HepG2 (cell line): ENCODE measurements at regions not wholly inside any gene's neighbourhood (a gene's known extent, or its start where the extent isn't known, plus 50 kb on each side); places are given as distances from the start of the nearest gene placed in this dataset.

ENCODE experiments used
- CEBPG ChIP-seq: IDR thresholded peaks from 2 replicates; pipeline ENCODE4 v1.6.1; 2016
- GTF2F1 ChIP-seq: fragments of 150-350 bp; IDR thresholded peaks from 2 replicates; pipeline ENCODE4 v1.6.1; 2014; ENCODE audit warnings: low read length
- HES4 ChIP-seq: sonication (generic); formaldehyde crosslinking; IDR thresholded peaks from 2 replicates; pipeline ENCODE4 v1.9.0; 2021; ENCODE audit warnings: mild to moderate bottlenecking, missing genetic modification reagents, borderline replicate concordance
- SIX4 ChIP-seq: sonication (generic); formaldehyde crosslinking; IDR thresholded peaks from 2 replicates; pipeline ENCODE4 v1.4.0; 2020; ENCODE audit warnings: missing genetic modification reagents
- ZFP90 ChIP-seq: sonication (generic); formaldehyde crosslinking; IDR thresholded peaks from 2 replicates; pipeline ENCODE4 v1.8.0; 2022; ENCODE audit warnings: missing genetic modification reagents, mild to moderate bottlenecking, inconsistent platforms, borderline replicate concordance
- ZNF841 ChIP-seq: sonication (generic); formaldehyde crosslinking; IDR thresholded peaks from 2 replicates; pipeline ENCODE4 v1.8.1; 2023; ENCODE audit warnings: missing genetic modification reagents, borderline replicate concordance
- TF ChIP-seq, protein P1 (sequence below): sonication (generic); formaldehyde crosslinking; IDR thresholded peaks from 2 replicates; pipeline ENCODE4 v1.4.0; 2020; ENCODE audit warnings: missing genetic modification reagents
- TF ChIP-seq, protein P2 (sequence below): sonication (generic); formaldehyde crosslinking; IDR thresholded peaks from 2 replicates; pipeline ENCODE4 v1.5.0; 2020; ENCODE audit warnings: mild to moderate bottlenecking, missing genetic modification reagents
- TF ChIP-seq, protein P3 (sequence below): sonication (generic); formaldehyde crosslinking; IDR thresholded peaks from 2 replicates; pipeline ENCODE4 v1.4.0; 2020; ENCODE audit warnings: mild to moderate bottlenecking, missing genetic modification reagents
- TF ChIP-seq, protein P4 (sequence below): sonication (generic); formaldehyde crosslinking; IDR thresholded peaks from 2 replicates; pipeline ENCODE4 v1.5.1; 2020; ENCODE audit warnings: missing genetic modification reagents, mild to moderate bottlenecking, borderline replicate concordance

DNA sequence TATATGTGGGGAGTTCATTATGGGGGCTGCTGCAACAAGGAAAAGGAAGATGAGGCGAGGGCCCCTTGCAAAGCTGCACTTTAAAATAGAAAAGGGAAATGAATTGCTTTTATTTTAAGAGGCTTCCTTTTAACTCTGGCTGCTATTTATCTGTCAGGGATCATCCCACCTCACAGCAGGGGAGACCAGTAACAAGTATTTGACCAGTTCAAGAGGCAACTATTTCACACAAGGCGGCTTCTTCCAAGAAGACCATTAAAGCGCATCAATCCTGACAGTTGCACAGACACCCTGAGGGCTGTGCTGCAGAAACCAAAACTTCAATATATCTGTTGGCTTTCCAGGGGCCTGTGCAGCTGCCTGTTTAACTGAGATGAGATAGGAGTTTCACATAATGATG, 1009.2 kb downstream of the SORCS3 start (continued):
- TF ChIP-seq, protein P1, sequence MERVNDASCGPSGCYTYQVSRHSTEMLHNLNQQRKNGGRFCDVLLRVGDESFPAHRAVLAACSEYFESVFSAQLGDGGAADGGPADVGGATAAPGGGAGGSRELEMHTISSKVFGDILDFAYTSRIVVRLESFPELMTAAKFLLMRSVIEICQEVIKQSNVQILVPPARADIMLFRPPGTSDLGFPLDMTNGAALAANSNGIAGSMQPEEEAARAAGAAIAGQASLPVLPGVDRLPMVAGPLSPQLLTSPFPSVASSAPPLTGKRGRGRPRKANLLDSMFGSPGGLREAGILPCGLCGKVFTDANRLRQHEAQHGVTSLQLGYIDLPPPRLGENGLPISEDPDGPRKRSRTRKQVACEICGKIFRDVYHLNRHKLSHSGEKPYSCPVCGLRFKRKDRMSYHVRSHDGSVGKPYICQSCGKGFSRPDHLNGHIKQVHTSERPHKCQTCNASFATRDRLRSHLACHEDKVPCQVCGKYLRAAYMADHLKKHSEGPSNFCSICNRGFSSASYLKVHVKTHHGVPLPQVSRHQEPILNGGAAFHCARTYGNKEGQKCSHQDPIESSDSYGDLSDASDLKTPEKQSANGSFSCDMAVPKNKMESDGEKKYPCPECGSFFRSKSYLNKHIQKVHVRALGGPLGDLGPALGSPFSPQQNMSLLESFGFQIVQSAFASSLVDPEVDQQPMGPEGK (CRISPR knock-in tag): no peak
- TF ChIP-seq SIX4 (CRISPR knock-in tag): no peak
- TF ChIP-seq, protein P2, sequence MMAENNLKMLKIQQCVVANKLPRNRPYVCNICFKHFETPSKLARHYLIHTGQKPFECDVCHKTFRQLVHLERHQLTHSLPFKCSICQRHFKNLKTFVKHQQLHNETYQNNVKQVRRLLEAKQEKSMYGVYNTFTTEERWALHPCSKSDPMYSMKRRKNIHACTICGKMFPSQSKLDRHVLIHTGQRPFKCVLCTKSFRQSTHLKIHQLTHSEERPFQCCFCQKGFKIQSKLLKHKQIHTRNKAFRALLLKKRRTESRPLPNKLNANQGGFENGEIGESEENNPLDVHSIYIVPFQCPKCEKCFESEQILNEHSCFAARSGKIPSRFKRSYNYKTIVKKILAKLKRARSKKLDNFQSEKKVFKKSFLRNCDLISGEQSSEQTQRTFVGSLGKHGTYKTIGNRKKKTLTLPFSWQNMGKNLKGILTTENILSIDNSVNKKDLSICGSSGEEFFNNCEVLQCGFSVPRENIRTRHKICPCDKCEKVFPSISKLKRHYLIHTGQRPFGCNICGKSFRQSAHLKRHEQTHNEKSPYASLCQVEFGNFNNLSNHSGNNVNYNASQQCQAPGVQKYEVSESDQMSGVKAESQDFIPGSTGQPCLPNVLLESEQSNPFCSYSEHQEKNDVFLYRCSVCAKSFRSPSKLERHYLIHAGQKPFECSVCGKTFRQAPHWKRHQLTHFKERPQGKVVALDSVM: no peak
- TF ChIP-seq, protein P3, sequence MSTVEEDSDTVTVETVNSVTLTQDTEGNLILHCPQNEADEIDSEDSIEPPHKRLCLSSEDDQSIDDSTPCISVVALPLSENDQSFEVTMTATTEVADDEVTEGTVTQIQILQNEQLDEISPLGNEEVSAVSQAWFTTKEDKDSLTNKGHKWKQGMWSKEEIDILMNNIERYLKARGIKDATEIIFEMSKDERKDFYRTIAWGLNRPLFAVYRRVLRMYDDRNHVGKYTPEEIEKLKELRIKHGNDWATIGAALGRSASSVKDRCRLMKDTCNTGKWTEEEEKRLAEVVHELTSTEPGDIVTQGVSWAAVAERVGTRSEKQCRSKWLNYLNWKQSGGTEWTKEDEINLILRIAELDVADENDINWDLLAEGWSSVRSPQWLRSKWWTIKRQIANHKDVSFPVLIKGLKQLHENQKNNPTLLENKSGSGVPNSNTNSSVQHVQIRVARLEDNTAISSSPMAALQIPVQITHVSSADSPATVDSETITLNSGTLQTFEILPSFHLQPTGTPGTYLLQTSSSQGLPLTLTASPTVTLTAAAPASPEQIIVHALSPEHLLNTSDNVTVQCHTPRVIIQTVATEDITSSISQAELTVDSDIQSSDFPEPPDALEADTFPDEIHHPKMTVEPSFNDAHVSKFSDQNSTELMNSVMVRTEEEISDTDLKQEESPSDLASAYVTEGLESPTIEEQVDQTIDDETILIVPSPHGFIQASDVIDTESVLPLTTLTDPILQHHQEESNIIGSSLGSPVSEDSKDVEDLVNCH (CRISPR knock-in tag): no peak
- TF ChIP-seq CEBPG: no peak
- no peak for TF ChIP-seq ZFP90 (CRISPR knock-in tag)
- TF ChIP-seq, protein P4, sequence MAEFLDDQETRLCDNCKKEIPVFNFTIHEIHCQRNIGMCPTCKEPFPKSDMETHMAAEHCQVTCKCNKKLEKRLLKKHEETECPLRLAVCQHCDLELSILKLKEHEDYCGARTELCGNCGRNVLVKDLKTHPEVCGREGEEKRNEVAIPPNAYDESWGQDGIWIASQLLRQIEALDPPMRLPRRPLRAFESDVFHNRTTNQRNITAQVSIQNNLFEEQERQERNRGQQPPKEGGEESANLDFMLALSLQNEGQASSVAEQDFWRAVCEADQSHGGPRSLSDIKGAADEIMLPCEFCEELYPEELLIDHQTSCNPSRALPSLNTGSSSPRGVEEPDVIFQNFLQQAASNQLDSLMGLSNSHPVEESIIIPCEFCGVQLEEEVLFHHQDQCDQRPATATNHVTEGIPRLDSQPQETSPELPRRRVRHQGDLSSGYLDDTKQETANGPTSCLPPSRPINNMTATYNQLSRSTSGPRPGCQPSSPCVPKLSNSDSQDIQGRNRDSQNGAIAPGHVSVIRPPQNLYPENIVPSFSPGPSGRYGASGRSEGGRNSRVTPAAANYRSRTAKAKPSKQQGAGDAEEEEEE (CRISPR knock-in tag): no peak
- no peak for TF ChIP-seq ZNF841 (CRISPR knock-in tag)
- no peak for TF ChIP-seq GTF2F1
- no peak for TF ChIP-seq HES4 (CRISPR knock-in tag)
